Endodermal cell (in vitro differentiated cells): ENCODE measurements at regions not wholly inside any gene's neighbourhood (a gene's known extent, or its start where the extent isn't known, plus 50 kb on each side); places are given as distances from the start of the nearest gene placed in this dataset.

Source experiments
- DNase-seq: peaks from one replicate; pipeline ENCODE4 v3.0.0-alpha.2; 2017
- H3K27ac ChIP-seq: 2 replicates; pipeline ENCODE4 v1.5.1; 2013; ENCODE audit warnings: mild to moderate bottlenecking, low read depth, low read length, moderate library complexity
- H3K27me3 ChIP-seq: 2 replicates; pipeline ENCODE4 v1.6.1; 2013; ENCODE audit warnings: mild to moderate bottlenecking, low read length, moderate library complexity; ENCODE audit not compliant: insufficient read depth, control insufficient read depth, poor library complexity, severe bottlenecking
- H3K36me3 ChIP-seq: 2 replicates; pipeline ENCODE4 v1.7.0; 2013; ENCODE audit warnings: mild to moderate bottlenecking, low read length, moderate library complexity; ENCODE audit not compliant: control insufficient read depth, insufficient read depth
- H3K4me1 ChIP-seq: one replicate; pipeline ENCODE4 v1.7.0; 2013; ENCODE audit warnings: low read length; ENCODE audit not compliant: control insufficient read depth, insufficient read depth
- H3K4me3 ChIP-seq: 2 replicates; pipeline ENCODE4 v1.5.1; 2013; ENCODE audit warnings: mild to moderate bottlenecking, low read length, moderate library complexity
- H3K9ac ChIP-seq: 2 replicates; pipeline ENCODE4 v1.6.1; 2013; ENCODE audit warnings: mild to moderate bottlenecking, low read length, moderate library complexity; ENCODE audit not compliant: poor library complexity, severe bottlenecking; ENCODE audit errors: extremely low read depth
- H3K9me3 ChIP-seq: 2 replicates; pipeline ENCODE4 v1.6.1; 2013; ENCODE audit warnings: mild to moderate bottlenecking, low read length, moderate library complexity; ENCODE audit not compliant: control insufficient read depth
- H3K27ac Mint-ChIP-seq: 2 replicates; pipeline ENCODE4 v1.8.0; 2020; ENCODE audit warnings: mixed read lengths
- H3K27me3 Mint-ChIP-seq: 2 replicates; pipeline ENCODE4 v1.8.0; 2021; ENCODE audit warnings: mild to moderate bottlenecking, mixed read lengths; ENCODE audit not compliant: insufficient read depth
- H3K36me3 Mint-ChIP-seq: 2 replicates; pipeline ENCODE4 v1.8.0; 2020; ENCODE audit warnings: low read depth, mixed read lengths
- H3K4me1 Mint-ChIP-seq: 2 replicates; pipeline ENCODE4 v1.8.0; 2020; ENCODE audit warnings: mixed read lengths
- H3K4me3 Mint-ChIP-seq: 2 replicates; pipeline ENCODE4 v1.8.0; 2020; ENCODE audit warnings: mild to moderate bottlenecking, moderate library complexity, mixed read lengths
- H3K9me3 Mint-ChIP-seq: 2 replicates; pipeline ENCODE4 v1.8.0; 2020; ENCODE audit warnings: mild to moderate bottlenecking, mixed read lengths
- CTCF ChIP-seq: fragments of 200-600 bp; sonication (generic); conservative IDR thresholded peaks from 2 replicates; pipeline ENCODE4 v1.5.0; 2021; ENCODE audit warnings: antibody characterized with exemption, mild to moderate bottlenecking
- WGBS, 2 experiments: methylation state at CpG; one replicate each; pipeline versions ENCODE4 v1.1.5 to v1.1.7; 2013; ENCODE audit warnings: missing lambda C conversion rate in 2 of 2, mixed read lengths in 1 of 2; ENCODE audit not compliant: insufficient coverage in 1 of 2, insufficient read length in 1 of 2; 5-methylcytosine and 5-hydroxymethylcytosine counted together

- Histone ChIP-seq H3K4me1 (no peaks in the 10 kb centered on the region), H3K4me3 (no peak overlapping the region), H3K9me3 (peaks cover 36% of the 10 kb centered on the region), H3K36me3 (peaks cover 5% of the 10 kb centered on the region), H3K27ac (no peak overlapping the region), H3K27me3 (no peaks in the 10 kb centered on the region), H3K9ac (no peak overlapping the region)
- Mint-ChIP-seq H3K9me3 (peaks cover 35% of the 10 kb centered on the region), H3K4me3 (no peak overlapping the region), H3K27me3 (no peaks in the 10 kb centered on the region), H3K4me1 (peaks cover 8% of the 10 kb centered on the region), H3K27ac (no peak overlapping the region), H3K36me3 (peaks cover 17% of the 10 kb centered on the region)
- peak; percentile 61 for DNase-seq
- WGBS, 2 experiments: 92 to 96% methylated on average over 22 to 26 of the region's 26 CpGs
- peak; percentile 25 for TF ChIP-seq CTCF
Measured at GRCh38 chr14:101103321-101103901, 199.9 kb upstream of the RTL1 start.

GRCh38 chr14:101104485-101104884 is 201.0 kb upstream of the RTL1 start:
- H3K36me3 Mint-ChIP-seq: peaks cover 13% of the 10 kb centered on the region
- H3K4me1 Mint-ChIP-seq: peaks cover 1% of the 10 kb centered on the region
- H3K9me3 Mint-ChIP-seq: peaks cover 30% of the 10 kb centered on the region
- Histone ChIP-seq H3K36me3 (peaks cover 5% of the 10 kb centered on the region), H3K9me3 (peaks cover 33% of the 10 kb centered on the region), H3K4me1 (no peaks in the 10 kb centered on the region), H3K4me3 (no peak overlapping the region), H3K9ac (no peak overlapping the region), H3K27me3 (no peaks in the 10 kb centered on the region), H3K27ac (no peak overlapping the region)
- no peak for DNase-seq
- 93 to 100% methylated on average over 1 to 4 of the region's 4 CpGs for WGBS, 2 experiments
- H3K27ac Mint-ChIP-seq: no peak overlapping the region
- no peaks in the 10 kb centered on the region for H3K27me3 Mint-ChIP-seq
- no peak for TF ChIP-seq CTCF
- H3K4me3 Mint-ChIP-seq: no peak overlapping the region

- no peaks in the 10 kb centered on the region for H3K27me3 Mint-ChIP-seq
- H3K4me1 Mint-ChIP-seq: peaks cover 7% of the 10 kb centered on the region
- Histone ChIP-seq H3K4me3 (no peak overlapping the region), H3K27ac (no peak overlapping the region), H3K4me1 (no peaks in the 10 kb centered on the region), H3K27me3 (no peaks in the 10 kb centered on the region), H3K9ac (no peak overlapping the region), H3K36me3 (peaks cover 5% of the 10 kb centered on the region), H3K9me3 (peaks cover 27% of the 10 kb centered on the region)
- H3K9me3 Mint-ChIP-seq: peaks cover 25% of the 10 kb centered on the region
- no peak for TF ChIP-seq CTCF
- no peak overlapping the region for H3K27ac Mint-ChIP-seq
- DNase-seq: peak; percentile 30
- H3K4me3 Mint-ChIP-seq: no peak overlapping the region
- 86 to 93% methylated on average over 4 of the region's 4 CpGs for WGBS, 2 experiments
- peaks cover 9% of the 10 kb centered on the region for H3K36me3 Mint-ChIP-seq
Measured at GRCh38 chr14:101105045-101105444, 201.5 kb upstream of the RTL1 start.
